ENCODE measurements at regions not wholly inside any gene's neighbourhood (a gene's known extent, or its start where the extent isn't known, plus 50 kb on each side); places are given as distances from the start of the nearest gene placed in this dataset.

DNA sequence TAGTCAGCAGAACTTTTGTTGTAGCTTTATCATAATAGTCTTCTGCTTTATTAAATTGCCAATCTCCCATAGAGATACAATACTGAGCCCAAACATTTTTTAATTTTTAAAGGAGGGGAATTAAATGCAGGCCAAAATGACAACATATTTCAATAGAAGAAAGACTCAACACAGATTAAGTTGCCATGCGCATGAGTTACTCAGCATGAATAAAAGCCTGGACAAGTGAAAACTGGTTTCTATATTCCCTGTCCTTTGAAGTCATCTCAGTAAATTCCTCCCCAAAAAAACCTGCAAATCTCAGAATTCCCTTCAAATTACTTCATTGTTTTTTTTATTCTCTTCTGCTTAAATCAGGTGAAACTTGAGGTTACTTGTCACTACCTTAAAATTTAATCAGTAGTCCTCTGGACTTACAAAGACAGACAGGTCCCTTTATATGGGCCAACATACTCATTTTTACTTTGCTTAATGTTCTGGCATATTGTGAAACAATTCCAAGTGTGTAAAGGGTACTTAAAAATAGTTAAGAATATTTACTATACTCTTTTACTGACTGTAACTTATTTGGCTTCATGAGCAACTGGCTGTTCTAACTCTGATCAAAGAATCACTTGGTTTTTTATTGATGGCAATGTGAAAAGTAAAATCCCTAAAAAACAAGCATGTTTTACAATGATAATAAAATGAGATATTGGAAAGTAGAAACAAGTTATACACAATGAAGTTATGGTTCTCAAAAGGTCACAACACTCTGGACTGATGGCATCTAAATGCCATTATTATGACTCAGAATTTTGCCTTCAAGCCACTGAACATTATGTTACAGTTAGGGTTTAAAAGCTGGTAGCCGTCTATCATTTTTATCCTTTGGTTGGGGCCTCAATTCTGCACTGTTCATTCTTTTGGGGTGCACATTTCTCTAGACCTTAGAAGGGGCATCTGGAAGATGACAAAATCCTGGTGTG, 49.9 kb upstream of the COL21A1 start:
- in situ Hi-C loops (cut with MboI; ENCODE audit: low sequenced_read_pairs) = loop anchor here (10.0 kb wide), 1 partner anchor 313 kb away; no protein-coding TSS in a partner anchor

Data from HL-60/S4 treated with phorbol 12-myristate 13-acetate at 8.2 ng/mL for 4 days and 3 days (cell line).